Hepatocyte (in vitro differentiated cells): ENCODE measurements at regions not wholly inside any gene's neighbourhood (a gene's known extent, or its start where the extent isn't known, plus 50 kb on each side); places are given as distances from the start of the nearest gene placed in this dataset.

Source experiments
- DNase-seq: peaks from one replicate; pipeline ENCODE4 v3.0.0-alpha.2; 2016; ENCODE audit warnings: low spot score
- H2AFZ ChIP-seq: fragments of 200-600 bp; sonication (generic); 2 replicates; pipeline ENCODE4 v1.6.0; 2016; ENCODE audit warnings: antibody characterized with exemption, mild to moderate bottlenecking
- H3K27ac ChIP-seq: fragments of 200-600 bp; sonication (generic); 2 replicates; pipeline ENCODE4 v1.5.1; 2016; ENCODE audit warnings: mild to moderate bottlenecking
- H3K27me3 ChIP-seq: fragments of 200-600 bp; sonication (generic); 2 replicates; pipeline ENCODE4 v1.6.1; 2016
- H3K36me3 ChIP-seq: fragments of 200-600 bp; sonication (generic); replicated peaks from 2 replicates; pipeline ENCODE4 v1.5.1; 2016; ENCODE audit warnings: low read depth; ENCODE audit not compliant: insufficient read depth
- H3K4me1 ChIP-seq: fragments of 200-600 bp; sonication (generic); 2 replicates; pipeline ENCODE4 v1.5.1; 2016; ENCODE audit warnings: mild to moderate bottlenecking, moderate library complexity; ENCODE audit not compliant: insufficient read depth
- H3K4me2 ChIP-seq: fragments of 200-600 bp; sonication (generic); 2 replicates; pipeline ENCODE4 v1.6.0; 2016
- H3K4me3 ChIP-seq: fragments of 200-600 bp; sonication (generic); 2 replicates; pipeline ENCODE4 v1.5.1; 2016; ENCODE audit warnings: mild to moderate bottlenecking
- H3K79me2 ChIP-seq: fragments of 200-600 bp; sonication (generic); 2 replicates; pipeline ENCODE4 v1.6.0; 2017; ENCODE audit warnings: mild to moderate bottlenecking
- H3K9me2 ChIP-seq: fragments of 200-600 bp; sonication (generic); replicated peaks from 2 replicates; pipeline ENCODE4 v1.6.0; 2017; ENCODE audit warnings: mild to moderate bottlenecking; ENCODE audit not compliant: insufficient read depth
- H3K9me3 ChIP-seq: fragments of 200-600 bp; sonication (generic); 2 replicates; pipeline ENCODE4 v1.5.1; 2016; ENCODE audit warnings: low read depth, mild to moderate bottlenecking
- H4K20me1 ChIP-seq: fragments of 200-600 bp; sonication (generic); 2 replicates; pipeline ENCODE4 v1.6.0; 2016; ENCODE audit warnings: mild to moderate bottlenecking; ENCODE audit not compliant: insufficient read depth, poor library complexity, severe bottlenecking
- CTCF ChIP-seq: fragments of 200-600 bp; sonication (generic); IDR thresholded peaks from 2 replicates; pipeline ENCODE4 v1.5.1; 2016; ENCODE audit warnings: antibody characterized with exemption, mild to moderate bottlenecking; ENCODE audit not compliant: poor library complexity
- EZH2 ChIP-seq: fragments of 200-600 bp; sonication (generic); IDR thresholded peaks from 2 replicates; pipeline ENCODE4 v1.6.1; 2016; ENCODE audit warnings: antibody characterized with exemption, mild to moderate bottlenecking, borderline replicate concordance
- EZH2phosphoT487 ChIP-seq: fragments of 200-600 bp; sonication (generic); IDR thresholded peaks from one replicate; pipeline ENCODE4 v1.6.1; 2018; ENCODE audit warnings: antibody characterized with exemption, mild to moderate bottlenecking, low read depth, moderate library complexity; ENCODE audit not compliant: unreplicated experiment, severe bottlenecking
- WGBS: methylation state at CpG from one replicate; pipeline ENCODE4 v1.1.6; 2016; ENCODE audit warnings: low lambda C conversion rate; ENCODE audit errors: missing lambda C conversion rate; 5-methylcytosine and 5-hydroxymethylcytosine counted together

GRCh38 chr2:47230418-47230817 lies 54.1 kb upstream of the CALM2 start:
- H3K4me1 ChIP-seq, result peaks cover 27% of the 10 kb centered on the region
- no peak overlapping the region for H2AFZ ChIP-seq
- no peaks in the 10 kb centered on the region for H3K9me3 ChIP-seq

GRCh38 chr2:47227532-47228279 lies 51.4 kb upstream of the CALM2 start:
- Histone ChIP-seq H3K27ac (peak overlapping the region; percentile 97), H3K4me1 (peaks cover 29% of the 10 kb centered on the region), H3K79me2 (no peaks in the 10 kb centered on the region), H3K4me2 (no peak overlapping the region), H3K9me2 (no peaks in the 10 kb centered on the region), H3K27me3 (no peaks in the 10 kb centered on the region), H4K20me1 (no peaks in the 10 kb centered on the region), H2AFZ (no peak overlapping the region), H3K4me3 (no peak overlapping the region), H3K36me3 (no peaks in the 10 kb centered on the region), H3K9me3 (no peaks in the 10 kb centered on the region)
- no peak for DNase-seq
- WGBS, result 52% methylated on average over 9 of the region's 9 CpGs
- TF ChIP-seq EZH2phosphoT487 (no peak), EZH2 (no peak), CTCF (no peak)

More at GRCh38 chr2:47230418-47230817, 54.1 kb upstream of the CALM2 start:
- Histone ChIP-seq H3K27me3 (no peaks in the 10 kb centered on the region), H3K27ac (no peak overlapping the region), H3K4me3 (no peak overlapping the region), H3K9me2 (no peaks in the 10 kb centered on the region), H3K36me3 (no peaks in the 10 kb centered on the region), H4K20me1 (no peaks in the 10 kb centered on the region), H3K79me2 (no peaks in the 10 kb centered on the region), H3K4me2 (no peak overlapping the region)
- WGBS, result 90% methylated on average over 4 of the region's 4 CpGs
- no peak for TF ChIP-seq CTCF
- TF ChIP-seq EZH2, result no peak
- no peak for TF ChIP-seq EZH2phosphoT487
- DNase-seq, result no peak

- H3K27ac ChIP-seq, result peak overlapping the region; percentile 97
- H3K9me3 ChIP-seq, result no peaks in the 10 kb centered on the region
- TF ChIP-seq CTCF (no peak), EZH2phosphoT487 (no peak), EZH2 (no peak)
- no peaks in the 10 kb centered on the region for H3K36me3 ChIP-seq
- DNase-seq, result no peak
- no peaks in the 10 kb centered on the region for H3K9me2 ChIP-seq
- no peak overlapping the region for H3K4me3 ChIP-seq
- H3K27me3 ChIP-seq, result no peaks in the 10 kb centered on the region
- H3K4me2 ChIP-seq, result peak overlapping the region; percentile 50
- WGBS, result 55% methylated on average over 6 of the region's 6 CpGs
- H3K79me2 ChIP-seq, result no peaks in the 10 kb centered on the region
- peaks cover 29% of the 10 kb centered on the region for H3K4me1 ChIP-seq
- no peak overlapping the region for H2AFZ ChIP-seq
- H4K20me1 ChIP-seq, result no peaks in the 10 kb centered on the region
Measured at GRCh38 chr2:47226923-47227220, 50.6 kb upstream of the CALM2 start.
